ENCODE measurements at regions not wholly inside any gene's neighbourhood (a gene's known extent, or its start where the extent isn't known, plus 50 kb on each side); places are given as distances from the start of the nearest gene placed in this dataset.
A peak's percentile ranks its signal among the peaks of the same experiment; 100 is the strongest.

GRCh38 chr6:112600168-112600567 lies 253.0 kb downstream of the RFPL4B start:
- TF ChIP-seq CTCF (conservative IDR thresholded peaks at IDR 0.05) (peak; percentile 25), ZFX (IDR thresholded peaks at IDR 0.05) (no peak)

Measured in C4-2B (cell line).